Activated naive CD4-positive, alpha-beta T cell treated with anti-CD3 and anti-CD28 coated beads, Interleukin-2, amount 10 ng/mL, durations not matched to agents 7 days and 5 days (primary cell): ENCODE measurements at regions not wholly inside any gene's neighbourhood (a gene's known extent, or its start where the extent isn't known, plus 50 kb on each side); places are given as distances from the start of the nearest gene placed in this dataset.
"Not testable (repeated sequence)": the region's sequence is repeated elsewhere in the genome, so short reads cannot be mapped to it uniquely, and the experiment has no call there.

ENCODE experiments used
- CTCF ChIA-PET: fragments of 350-600 bp; sonication (Branson Sonifier 250); formaldehyde crosslinking; loops from one replicate; lab custom pipeline; 2021; ENCODE audit warnings: antibody characterized with exemption; lab: Charles Lee
- DNase-seq: peaks from one replicate; pipeline ENCODE4 v3.0.0-alpha.2; 2020
- H3K27ac Mint-ChIP-seq: one replicate; pipeline ENCODE4 v1.8.0; 2021; ENCODE audit warnings: mild to moderate bottlenecking, moderate library complexity, mixed read lengths
- H3K27me3 Mint-ChIP-seq: one replicate; pipeline ENCODE4 v1.8.0; 2021; ENCODE audit warnings: mild to moderate bottlenecking, mixed read lengths
- H3K36me3 Mint-ChIP-seq: one replicate; pipeline ENCODE4 v1.8.0; 2021; ENCODE audit warnings: mixed read lengths
- H3K4me1 Mint-ChIP-seq: one replicate; pipeline ENCODE4 v1.8.0; 2021; ENCODE audit warnings: mixed read lengths
- H3K4me3 Mint-ChIP-seq: one replicate; pipeline ENCODE4 v1.8.0; 2021; ENCODE audit warnings: mild to moderate bottlenecking, moderate library complexity, mixed read lengths
- H3K9me3 Mint-ChIP-seq: one replicate; pipeline ENCODE4 v1.8.0; 2021; ENCODE audit warnings: mixed read lengths

GRCh38 chr2:186407611-186408010, 78.4 kb upstream of the ZC3H15 start:
- Mint-ChIP-seq H3K36me3 (no peaks in the 10 kb centered on the region), H3K27me3 (no peaks in the 10 kb centered on the region), H3K27ac (no peak overlapping the region), H3K4me3 (no peak overlapping the region), H3K9me3 (peaks cover 5% of the 10 kb centered on the region), H3K4me1 (no peaks in the 10 kb centered on the region)
- CTCF ChIA-PET: no interaction called here
- DNase-seq: no peak

DNA sequence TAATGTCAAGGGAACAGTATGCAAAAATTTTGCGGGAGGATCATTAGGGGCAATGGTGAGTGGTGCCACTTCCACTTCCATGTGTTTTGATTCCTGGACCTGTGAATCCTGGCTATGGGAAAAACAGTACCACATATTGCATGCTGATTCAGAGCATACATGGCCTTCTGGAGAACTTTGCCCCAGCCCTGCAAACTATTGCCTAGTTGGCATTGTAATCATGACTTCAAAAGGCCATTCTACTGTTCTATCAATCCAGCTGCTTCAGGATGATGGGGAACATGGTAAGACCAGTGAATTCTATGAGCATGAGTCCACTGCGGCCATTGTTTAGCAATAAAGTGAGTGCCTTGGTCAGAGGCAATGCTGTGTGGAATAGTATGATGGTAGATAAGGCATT, 75.3 kb upstream of the ZC3H15 start:
- Mint-ChIP-seq H3K9me3 (peaks cover 8% of the 10 kb centered on the region), H3K4me3 (no peak overlapping the region), H3K27ac (no peak overlapping the region), H3K36me3 (no peaks in the 10 kb centered on the region), H3K4me1 (no peaks in the 10 kb centered on the region), H3K27me3 (no peaks in the 10 kb centered on the region)
- CTCF ChIA-PET: no interaction called here
- DNase-seq: no peak

- Mint-ChIP-seq H3K4me3 (no peak overlapping the region), H3K36me3 (no peaks in the 10 kb centered on the region), H3K9me3 (no peaks in the 10 kb centered on the region), H3K27ac (no peak overlapping the region), H3K27me3 (no peaks in the 10 kb centered on the region), H3K4me1 (peaks cover 8% of the 10 kb centered on the region)
- CTCF ChIA-PET: no interaction called here
- no peak for DNase-seq
Measured at GRCh38 chr2:186422226-186422625, 63.8 kb upstream of the ZC3H15 start.

GRCh38 chr2:186423481-186423880, 62.6 kb upstream of the ZC3H15 start:
- Mint-ChIP-seq H3K9me3 (no peaks in the 10 kb centered on the region), H3K4me1 (peaks cover 8% of the 10 kb centered on the region), H3K27me3 (no peaks in the 10 kb centered on the region), H3K27ac (no peak overlapping the region), H3K4me3 (no peak overlapping the region), H3K36me3 (no peaks in the 10 kb centered on the region)
- CTCF ChIA-PET: no interaction called here
- no peak for DNase-seq

DNA sequence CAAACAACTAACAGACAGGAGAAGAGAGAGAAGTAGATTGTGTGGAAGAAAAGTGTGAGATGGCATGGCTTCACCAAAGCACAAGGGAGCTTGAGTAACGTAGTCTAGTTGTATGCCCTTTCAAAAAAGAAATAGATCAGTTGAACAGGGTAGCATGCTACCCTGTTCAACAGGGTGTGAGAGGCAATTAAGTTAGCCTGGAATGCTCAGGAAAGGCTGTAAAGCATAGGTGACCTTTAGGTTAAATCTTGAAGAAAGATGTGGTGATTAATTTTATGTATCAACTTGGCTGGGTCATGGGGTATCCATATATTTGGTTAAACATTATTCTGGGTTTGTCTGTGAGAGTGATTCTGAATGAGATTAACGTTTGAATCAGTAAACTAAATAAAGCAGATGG, 61.8 kb upstream of the ZC3H15 start:
- H3K4me3 Mint-ChIP-seq: no peak overlapping the region
- no peak for DNase-seq
- CTCF ChIA-PET: no interaction called here
- peaks cover 8% of the 10 kb centered on the region for H3K4me1 Mint-ChIP-seq
- no peaks in the 10 kb centered on the region for H3K27me3 Mint-ChIP-seq
- no peak overlapping the region for H3K27ac Mint-ChIP-seq
- no peaks in the 10 kb centered on the region for H3K36me3 Mint-ChIP-seq
- no peaks in the 10 kb centered on the region for H3K9me3 Mint-ChIP-seq

DNA sequence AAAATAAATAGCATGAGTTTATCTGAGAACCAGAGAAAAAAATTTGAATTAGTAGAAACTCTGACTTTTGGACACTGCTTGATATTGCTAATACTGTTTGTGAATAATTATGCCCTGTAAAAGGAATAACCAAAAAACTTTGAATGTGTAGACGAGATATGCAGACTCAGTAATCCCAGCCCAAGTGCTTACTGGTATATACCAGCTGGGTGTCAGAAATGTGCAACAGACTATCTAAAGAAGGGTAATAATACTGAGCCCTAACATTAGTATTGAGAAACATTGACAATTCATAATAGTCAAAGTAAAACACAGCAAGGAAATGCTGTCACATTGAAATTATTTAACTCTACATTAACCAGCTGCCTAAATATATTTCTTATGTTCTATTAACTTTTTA, 60.5 kb upstream of the ZC3H15 start:
- no peaks in the 10 kb centered on the region for H3K9me3 Mint-ChIP-seq
- H3K27me3 Mint-ChIP-seq: no peaks in the 10 kb centered on the region

DNA sequence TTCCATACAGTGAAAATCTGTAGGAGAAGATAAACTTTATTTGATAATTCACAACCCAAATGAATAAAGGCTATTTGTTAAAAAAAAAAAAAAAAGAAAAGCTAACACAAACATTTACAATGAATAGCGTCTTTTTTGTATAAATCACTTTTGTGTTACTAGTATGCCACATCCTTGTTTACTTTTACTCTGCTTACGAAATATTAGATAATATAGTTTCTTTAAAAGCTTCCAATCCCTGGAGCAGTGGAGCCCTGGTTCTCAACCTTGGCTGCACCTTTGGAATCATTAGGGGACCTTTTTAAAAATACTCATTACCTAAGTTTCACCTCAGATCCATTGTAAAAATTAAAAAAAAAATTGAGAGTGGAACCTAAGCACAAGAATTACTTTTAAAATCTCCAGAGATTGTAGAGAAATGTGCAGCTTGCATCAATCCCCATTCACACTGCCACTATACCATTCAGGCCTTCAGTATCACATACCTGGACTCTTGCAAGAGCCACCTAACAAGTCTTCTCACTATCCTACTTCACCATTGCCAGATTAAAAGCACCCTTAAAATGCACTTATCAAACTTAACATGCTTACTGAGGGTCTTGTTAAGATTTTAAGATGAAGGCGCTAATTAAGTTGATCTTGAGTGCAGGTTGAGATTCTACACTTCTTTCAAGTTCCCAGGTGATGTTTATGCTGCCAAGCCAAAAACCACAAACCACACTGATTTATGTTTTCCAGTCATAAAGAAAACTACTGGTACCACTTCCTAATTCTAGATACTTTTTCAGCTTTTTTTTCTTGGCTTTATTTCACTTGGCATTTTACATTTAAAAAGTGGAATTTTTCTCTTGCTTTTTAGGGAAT, 59.7 kb upstream of the ZC3H15 start:
- no peaks in the 10 kb centered on the region for H3K27me3 Mint-ChIP-seq
- CTCF ChIA-PET: no interaction called here
- no peak overlapping the region for H3K4me3 Mint-ChIP-seq
- no peak overlapping the region for H3K27ac Mint-ChIP-seq
- H3K9me3 Mint-ChIP-seq: no peaks in the 10 kb centered on the region
- no peaks in the 10 kb centered on the region for H3K36me3 Mint-ChIP-seq
- peaks cover 8% of the 10 kb centered on the region for H3K4me1 Mint-ChIP-seq
- no peak for DNase-seq

More for the DNA sequence above, 60.5 kb upstream of the ZC3H15 start:
- Mint-ChIP-seq H3K4me1 (peaks cover 8% of the 10 kb centered on the region), H3K36me3 (no peaks in the 10 kb centered on the region), H3K27ac (no peak overlapping the region), H3K4me3 (no peak overlapping the region)
- no peak for DNase-seq
- CTCF ChIA-PET: no interaction called here

GRCh38 chr2:186427017-186427350, 59.1 kb upstream of the ZC3H15 start:
- H3K4me1 Mint-ChIP-seq, H3K27ac Mint-ChIP-seq, H3K27me3 Mint-ChIP-seq, H3K9me3 Mint-ChIP-seq, H3K36me3 Mint-ChIP-seq, DNase-seq, H3K4me3 Mint-ChIP-seq, CTCF ChIA-PET: not testable (repeated sequence)

GRCh38 chr2:186427970-186428369, 58.1 kb upstream of the ZC3H15 start:
- Mint-ChIP-seq H3K9me3 (no peaks in the 10 kb centered on the region), H3K36me3 (no peaks in the 10 kb centered on the region), H3K27me3 (no peaks in the 10 kb centered on the region), H3K4me1 (peaks cover 8% of the 10 kb centered on the region), H3K27ac (no peak overlapping the region), H3K4me3 (no peak overlapping the region)
- CTCF ChIA-PET: no interaction called here
- no peak for DNase-seq

DNA sequence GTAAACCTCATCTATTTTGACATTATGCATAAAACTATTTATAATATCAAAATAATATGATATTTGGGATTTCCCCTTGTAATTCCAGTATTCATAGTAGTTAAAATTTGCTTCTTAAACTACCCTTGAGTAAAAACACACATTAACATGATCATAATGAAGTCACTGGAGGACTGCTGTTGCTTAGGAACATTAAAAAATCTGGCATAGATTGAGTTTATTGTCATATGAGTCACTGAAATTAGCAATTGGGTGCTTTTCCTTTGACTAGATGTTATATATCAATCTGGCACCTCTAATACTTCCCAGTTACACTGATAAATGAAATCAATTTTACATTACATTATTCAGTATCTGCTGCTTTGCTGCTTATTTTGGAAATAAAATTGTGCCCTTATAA, 57.0 kb upstream of the ZC3H15 start:
- Mint-ChIP-seq H3K27me3 (no peaks in the 10 kb centered on the region), H3K27ac (no peak overlapping the region), H3K9me3 (no peaks in the 10 kb centered on the region), H3K36me3 (no peaks in the 10 kb centered on the region), H3K4me1 (peaks cover 8% of the 10 kb centered on the region), H3K4me3 (no peak overlapping the region)
- CTCF ChIA-PET: no interaction called here
- no peak for DNase-seq

- H3K4me1 Mint-ChIP-seq: peaks cover 8% of the 10 kb centered on the region
- no peak overlapping the region for H3K27ac Mint-ChIP-seq
- CTCF ChIA-PET: no interaction called here
- no peaks in the 10 kb centered on the region for H3K36me3 Mint-ChIP-seq
- no peak for DNase-seq
- no peak overlapping the region for H3K4me3 Mint-ChIP-seq
- H3K27me3 Mint-ChIP-seq: no peaks in the 10 kb centered on the region
- H3K9me3 Mint-ChIP-seq: no peaks in the 10 kb centered on the region
Measured at GRCh38 chr2:186431306-186431705, 54.8 kb upstream of the ZC3H15 start.

DNA sequence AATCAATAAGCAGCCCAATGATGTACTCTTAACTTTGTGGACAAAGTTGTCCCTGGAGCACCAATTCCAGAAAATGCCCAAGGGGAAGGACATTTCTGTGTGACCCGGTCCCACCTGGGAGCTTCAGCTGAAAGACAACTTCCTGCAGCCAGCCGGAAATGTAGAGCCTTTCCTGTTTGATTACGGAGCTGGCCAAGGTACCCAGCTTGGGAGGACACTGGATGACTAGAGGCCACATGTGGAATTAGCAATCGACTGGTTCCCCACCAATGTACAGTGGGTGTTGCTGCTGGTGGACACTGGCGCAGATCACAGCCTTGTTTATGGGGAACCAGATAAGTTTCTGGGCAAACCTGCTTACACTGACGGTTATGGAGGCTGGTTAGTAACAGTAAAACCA, 53.0 kb upstream of the ZC3H15 start:
- Mint-ChIP-seq H3K4me1 (no peaks in the 10 kb centered on the region), H3K27me3 (no peaks in the 10 kb centered on the region), H3K9me3 (peaks cover 6% of the 10 kb centered on the region), H3K36me3 (no peaks in the 10 kb centered on the region), H3K27ac (no peak overlapping the region), H3K4me3 (no peak overlapping the region)
- no peak for DNase-seq
- CTCF ChIA-PET: no interaction called here

DNA sequence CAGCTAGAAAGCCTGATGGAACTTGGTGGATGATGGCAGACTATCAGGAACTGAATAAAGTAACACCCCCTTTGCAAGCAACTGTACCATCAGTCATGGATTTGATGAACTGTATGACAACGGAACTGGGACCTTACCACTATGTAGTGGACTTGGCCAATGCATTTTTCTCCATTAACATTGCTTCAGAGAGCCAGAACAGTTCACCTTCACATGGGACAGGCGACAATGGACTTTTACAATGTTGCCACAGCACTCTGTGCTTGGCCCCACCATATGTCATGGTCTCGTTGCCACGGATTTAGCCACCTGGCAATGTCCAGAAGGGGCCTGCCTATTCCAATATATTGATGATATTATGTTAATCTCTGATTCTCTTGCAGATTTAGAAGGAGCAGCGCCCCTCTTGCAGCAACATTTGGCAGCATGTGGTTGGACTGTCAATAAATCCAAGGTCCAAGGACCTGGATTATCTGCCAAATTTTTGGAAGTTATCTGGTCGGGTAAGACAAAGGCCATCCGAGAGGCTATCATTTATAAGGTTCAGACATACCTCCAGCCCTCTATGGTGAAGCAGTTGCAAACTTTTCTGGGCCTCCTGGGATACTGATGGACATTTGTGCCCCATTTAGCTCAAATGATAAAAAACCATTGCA, 52.2 kb upstream of the ZC3H15 start:
- DNase-seq: no peak
- Mint-ChIP-seq H3K36me3 (no peaks in the 10 kb centered on the region), H3K4me3 (no peak overlapping the region), H3K27ac (no peak overlapping the region), H3K4me1 (no peaks in the 10 kb centered on the region), H3K9me3 (peaks cover 14% of the 10 kb centered on the region), H3K27me3 (no peaks in the 10 kb centered on the region)
- CTCF ChIA-PET: no interaction called here
